ENCODE measurements at regions not wholly inside any gene's neighbourhood (a gene's known extent, or its start where the extent isn't known, plus 50 kb on each side); places are given as distances from the start of the nearest gene placed in this dataset.

DNA sequence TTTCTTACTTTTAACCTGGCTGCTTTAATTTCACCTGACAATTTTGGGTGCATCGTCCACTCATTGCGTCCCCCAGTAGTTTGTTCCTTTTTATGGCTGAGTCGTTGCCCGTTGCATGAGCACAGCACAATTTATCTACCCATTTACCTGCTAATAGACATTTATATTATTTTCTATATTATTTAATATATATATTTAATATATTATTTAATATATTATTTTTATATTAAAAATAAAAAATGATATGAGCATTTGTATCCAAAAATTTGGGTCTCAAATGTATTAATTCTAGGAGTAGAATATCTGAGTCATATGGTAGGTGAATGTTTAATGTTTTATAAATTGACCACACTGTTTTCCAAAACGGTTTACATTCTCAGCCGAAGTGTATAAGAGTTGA, 300.2 kb downstream of the THBS2 start:
- Histone ChIP-seq H3K4me1 (peaks cover 0 to 21% (median 10%) of the 10 kb centered on the region in 4 donors), H3K27ac (no peak overlapping the region), H3K9me3 (no peaks in the 10 kb centered on the region), H3K4me3 (no peak overlapping the region), H3K27me3 (no peaks in the 10 kb centered on the region), H3K36me3 (no peaks in the 10 kb centered on the region)
- WGBS, 5 donors = 89 to 94% (median 91%) methylated on average over 6 of the region's 6 CpGs
- TF ChIP-seq, protein P1, sequence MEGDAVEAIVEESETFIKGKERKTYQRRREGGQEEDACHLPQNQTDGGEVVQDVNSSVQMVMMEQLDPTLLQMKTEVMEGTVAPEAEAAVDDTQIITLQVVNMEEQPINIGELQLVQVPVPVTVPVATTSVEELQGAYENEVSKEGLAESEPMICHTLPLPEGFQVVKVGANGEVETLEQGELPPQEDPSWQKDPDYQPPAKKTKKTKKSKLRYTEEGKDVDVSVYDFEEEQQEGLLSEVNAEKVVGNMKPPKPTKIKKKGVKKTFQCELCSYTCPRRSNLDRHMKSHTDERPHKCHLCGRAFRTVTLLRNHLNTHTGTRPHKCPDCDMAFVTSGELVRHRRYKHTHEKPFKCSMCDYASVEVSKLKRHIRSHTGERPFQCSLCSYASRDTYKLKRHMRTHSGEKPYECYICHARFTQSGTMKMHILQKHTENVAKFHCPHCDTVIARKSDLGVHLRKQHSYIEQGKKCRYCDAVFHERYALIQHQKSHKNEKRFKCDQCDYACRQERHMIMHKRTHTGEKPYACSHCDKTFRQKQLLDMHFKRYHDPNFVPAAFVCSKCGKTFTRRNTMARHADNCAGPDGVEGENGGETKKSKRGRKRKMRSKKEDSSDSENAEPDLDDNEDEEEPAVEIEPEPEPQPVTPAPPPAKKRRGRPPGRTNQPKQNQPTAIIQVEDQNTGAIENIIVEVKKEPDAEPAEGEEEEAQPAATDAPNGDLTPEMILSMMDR (IDR thresholded peaks at IDR 0.05) = no peak
- TF ChIP-seq POLR2A (IDR thresholded peaks at IDR 0.05) (no peak), EP300 (IDR thresholded peaks at IDR 0.05) (no peak), POLR2AphosphoS5 (IDR thresholded peaks at IDR 0.05) (no peak)
- intact Hi-C loops (cut with DNase I; ENCODE audit: low total_unique reads) = no loop called here
- no peak for DNase-seq

DNA sequence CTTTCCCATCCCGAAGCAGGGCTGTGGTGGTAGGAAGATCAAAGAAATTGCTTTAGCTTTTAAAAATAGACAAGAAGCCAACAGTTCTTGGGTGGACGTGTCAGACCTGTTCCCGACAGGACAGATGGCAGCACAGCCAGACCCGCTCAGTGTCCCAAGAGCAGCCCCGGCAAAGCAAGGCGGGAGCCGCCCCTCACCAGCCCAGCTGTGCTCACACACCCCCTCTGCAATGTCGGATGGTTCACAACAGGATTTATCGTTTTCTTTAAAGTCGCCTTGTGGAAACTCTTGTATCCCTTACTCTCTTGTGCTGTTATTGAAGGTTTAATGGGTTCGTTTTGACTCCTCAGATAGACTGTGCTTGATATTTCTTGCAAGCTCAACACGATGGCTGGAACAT, 302.4 kb downstream of the THBS2 start:
- intact Hi-C loops (cut with DNase I; ENCODE audit: low total_unique reads) = no loop called here

DNA sequence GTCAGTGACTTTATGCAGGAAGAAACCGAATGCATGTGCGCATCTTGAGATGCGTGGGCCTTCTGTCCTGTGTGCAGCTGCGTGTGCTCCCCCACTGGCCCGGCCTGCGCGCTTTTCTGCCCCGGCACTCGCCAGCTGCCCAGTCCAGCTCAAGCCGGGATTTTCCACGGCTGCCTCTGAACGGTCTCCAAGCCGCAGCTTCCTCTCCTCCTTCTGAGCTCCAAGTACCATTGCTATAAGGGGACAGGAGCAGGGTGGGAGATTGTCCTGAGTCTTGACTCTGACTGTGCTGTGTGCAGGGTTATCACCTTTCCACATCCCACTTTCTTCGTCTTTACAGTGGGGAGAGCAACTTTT, 302.8 kb downstream of the THBS2 start:
- Histone ChIP-seq H3K27me3 (no peaks in the 10 kb centered on the region), H3K36me3 (no peaks in the 10 kb centered on the region), H3K4me1 (peaks cover 0 to 21% (median 10%) of the 10 kb centered on the region in 4 donors), H3K9me3 (no peaks in the 10 kb centered on the region), H3K4me3 (no peak overlapping the region), H3K27ac (peak overlapping the region in 4 of 5 donors; percentile 2 to 66 (median 47))
- 73 to 89% (median 79%) methylated on average over 11 to 14 of the region's 14 CpGs for WGBS, 5 donors
- intact Hi-C loops (cut with DNase I; ENCODE audit: low total_unique reads) = no loop called here
- TF ChIP-seq POLR2A (IDR thresholded peaks at IDR 0.05) (no peak), EP300 (IDR thresholded peaks at IDR 0.05) (no peak), POLR2AphosphoS5 (IDR thresholded peaks at IDR 0.05) (no peak)
- TF ChIP-seq, protein P1 (IDR thresholded peaks at IDR 0.05) = no peak
- no peak for DNase-seq

More for the DNA sequence above, 302.4 kb downstream of the THBS2 start:
- Histone ChIP-seq H3K27me3 (no peaks in the 10 kb centered on the region), H3K4me1 (peaks cover 0 to 21% (median 10%) of the 10 kb centered on the region in 4 donors), H3K4me3 (no peak overlapping the region), H3K27ac (peak overlapping the region in 4 of 5 donors; percentile 2 to 66 (median 47)), H3K9me3 (no peaks in the 10 kb centered on the region), H3K36me3 (no peaks in the 10 kb centered on the region)
- TF ChIP-seq EP300 (IDR thresholded peaks at IDR 0.05) = no peak
- no peak for TF ChIP-seq POLR2AphosphoS5 (IDR thresholded peaks at IDR 0.05)
- TF ChIP-seq, protein P1 (IDR thresholded peaks at IDR 0.05) = no peak
- no peak for TF ChIP-seq POLR2A (IDR thresholded peaks at IDR 0.05)
- 75 to 80% (median 77%) methylated on average over 12 of the region's 12 CpGs for WGBS, 5 donors
- DNase-seq = no peak

DNA sequence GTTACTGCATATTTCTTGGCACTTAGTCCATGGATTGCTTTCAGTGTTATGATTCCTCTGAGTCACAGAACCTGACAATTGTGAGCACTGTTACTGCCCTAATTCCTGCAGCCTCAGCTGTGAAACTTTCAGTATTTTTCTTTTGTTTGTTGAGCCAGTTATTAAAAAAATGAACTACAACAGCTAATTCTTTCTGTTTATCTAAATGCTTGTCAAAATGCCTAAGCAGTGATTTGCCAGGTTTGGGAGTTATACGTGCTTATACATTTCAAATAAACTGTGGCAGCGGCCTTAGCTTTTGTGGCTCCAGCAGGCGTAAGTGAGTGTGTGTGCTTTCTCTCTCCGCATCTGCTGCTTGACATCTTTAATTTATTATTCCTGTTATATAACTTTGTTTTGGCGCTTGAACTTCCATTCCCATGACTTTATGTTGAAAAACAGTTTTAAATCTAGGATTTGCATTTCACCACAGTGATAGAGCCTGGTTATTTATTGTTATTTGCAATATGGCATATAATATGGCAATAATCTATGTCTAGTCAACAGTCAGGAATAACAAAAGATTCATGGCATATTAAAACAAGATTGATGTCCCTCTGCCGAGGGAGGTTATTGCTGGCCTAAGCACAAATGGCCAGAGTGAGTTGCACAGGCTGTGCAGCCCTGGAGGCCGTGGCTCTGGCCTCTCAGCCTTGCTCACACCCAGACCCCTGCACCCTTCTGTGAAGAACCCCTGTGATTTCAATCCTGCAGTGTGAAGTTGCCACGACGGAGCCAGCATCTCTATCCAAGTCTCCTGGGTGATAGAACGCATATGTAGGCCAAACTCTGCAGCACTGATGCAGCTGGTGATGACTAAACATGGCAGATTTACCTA, 303.4 kb downstream of the THBS2 start:
- Histone ChIP-seq H3K4me1 (peaks cover 0 to 21% (median 10%) of the 10 kb centered on the region in 4 donors), H3K4me3 (no peak overlapping the region), H3K9me3 (no peaks in the 10 kb centered on the region), H3K36me3 (no peaks in the 10 kb centered on the region), H3K27me3 (no peaks in the 10 kb centered on the region), H3K27ac (peak overlapping the region in 3 of 5 donors; percentile 40 to 66 (median 54))
- intact Hi-C loops (cut with DNase I; ENCODE audit: low total_unique reads) = no loop called here
- WGBS, 5 donors = 45 to 69% (median 58%) methylated on average over 8 to 10 of the region's 10 CpGs
- peak in 1 of 2 donors; percentile 69 for DNase-seq
- peak in 1 of 3 donors; percentile 11 for TF ChIP-seq POLR2AphosphoS5 (IDR thresholded peaks at IDR 0.05)
- TF ChIP-seq, protein P1 (IDR thresholded peaks at IDR 0.05) = no peak

All from stomach (tissue), 8 donors.